ENCODE measurements at regions not wholly inside any gene's neighbourhood (a gene's known extent, or its start where the extent isn't known, plus 50 kb on each side); places are given as distances from the start of the nearest gene placed in this dataset.

- Histone ChIP-seq H3K36me3 (replicated peaks in 1 of 2; ENCODE audit: control insufficient read depth in 1 of 2, insufficient read depth in 2 of 2, low read length in 2 of 2) (no peaks in the 10 kb centered on the region), H3K27me3 (ENCODE audit: control insufficient read depth in 2 of 2, insufficient read depth in 2 of 2, low read length in 2 of 2) (no peaks in the 10 kb centered on the region), H2AFZ (ENCODE audit: insufficient read depth, low read depth, low read length, poor library complexity, severe bottlenecking) (no peak overlapping the region), H3K27ac (ENCODE audit: low read depth in 1 of 2, low read length in 2 of 2) (no peak overlapping the region), H4K20me1 (ENCODE audit: insufficient read depth, low read length) (no peaks in the 10 kb centered on the region), H3K9ac (ENCODE audit: insufficient read depth, low read length, poor library complexity, severe bottlenecking) (no peak overlapping the region), H3K79me2 (ENCODE audit: insufficient read depth, low read length) (no peaks in the 10 kb centered on the region), H3K4me2 (replicated peaks; ENCODE audit: extremely low read depth, low read length, poor library complexity, severe bottlenecking) (no peak overlapping the region), H3K4me3 (replicated peaks in 1 of 3; ENCODE audit: low read depth in 2 of 3, low read length in 3 of 3) (no peak overlapping the region), H3K4me1 (ENCODE audit: control insufficient read depth in 1 of 2, insufficient read depth in 2 of 2, low read length in 2 of 2) (no peaks in the 10 kb centered on the region), H3K9me3 (replicated peaks in 1 of 2; ENCODE audit: control insufficient read depth in 1 of 2, insufficient read depth in 1 of 2, low read length in 2 of 2) (peaks cover 0 to 7% of the 10 kb centered on the region in 2 donors)
- peaks cover 2 to 8% (median 3%) of the 10 kb centered on the region in 7 donors for H3K9me3 Mint-ChIP-seq
- H3K4me3 Mint-ChIP-seq: no peak overlapping the region
- H3K36me3 Mint-ChIP-seq: no peaks in the 10 kb centered on the region
- H3K27ac Mint-ChIP-seq: no peak overlapping the region
- no peaks in the 10 kb centered on the region for H3K4me1 Mint-ChIP-seq
- no peak for DNase-seq
- no peak for TF ChIP-seq CTCF (IDR thresholded peaks at IDR 0.05)
- H3K27me3 Mint-ChIP-seq (ENCODE audit: low read depth in 3 of 3): peaks cover 6 to 11% (median 8%) of the 10 kb centered on the region in 3 donors
- WGBS (ENCODE audit: insufficient coverage): 60% methylated on average over 1 of the region's 4 CpGs
- intact Hi-C loops (cut with micrococcal nuclease): no loop called here
Observed at GRCh38 chr16:9039210-9039609, 52.2 kb upstream of the HAPSTR1 start.

- no peak for DNase-seq
- TF ChIP-seq CTCF (IDR thresholded peaks at IDR 0.05): no peak
- no peak overlapping the region for H3K4me3 Mint-ChIP-seq
- WGBS (ENCODE audit: insufficient coverage): 92% methylated on average over 2 of the region's 12 CpGs
- no peak overlapping the region for H2AFZ ChIP-seq (ENCODE audit: insufficient read depth, low read depth, low read length, poor library complexity, severe bottlenecking)
- no peaks in the 10 kb centered on the region for H3K79me2 ChIP-seq (ENCODE audit: insufficient read depth, low read length)
- intact Hi-C loops (cut with micrococcal nuclease): no loop called here
- H3K9ac ChIP-seq (ENCODE audit: insufficient read depth, low read length, poor library complexity, severe bottlenecking): no peak overlapping the region
- H3K27me3 Mint-ChIP-seq (ENCODE audit: low read depth in 3 of 3): peaks cover 7 to 10% (median 9%) of the 10 kb centered on the region in 3 donors
- H3K27ac Mint-ChIP-seq: peak overlapping the region in 1 of 7 donors; percentile 43
- no peak overlapping the region for H3K27ac ChIP-seq (ENCODE audit: low read depth in 1 of 2, low read length in 2 of 2)
- no peaks in the 10 kb centered on the region for H3K27me3 ChIP-seq (ENCODE audit: control insufficient read depth in 2 of 2, insufficient read depth in 2 of 2, low read length in 2 of 2)
- H3K36me3 Mint-ChIP-seq: no peaks in the 10 kb centered on the region
- no peaks in the 10 kb centered on the region for H3K4me1 ChIP-seq (ENCODE audit: control insufficient read depth in 1 of 2, insufficient read depth in 2 of 2, low read length in 2 of 2)
- no peaks in the 10 kb centered on the region for H3K4me1 Mint-ChIP-seq
- H3K4me3 ChIP-seq (replicated peaks in 1 of 3; ENCODE audit: low read depth in 2 of 3, low read length in 3 of 3): no peak overlapping the region
- H3K9me3 Mint-ChIP-seq: peaks cover 0 to 5% (median 3%) of the 10 kb centered on the region in 7 donors
- no peaks in the 10 kb centered on the region for H3K36me3 ChIP-seq (replicated peaks in 1 of 2; ENCODE audit: control insufficient read depth in 1 of 2, insufficient read depth in 2 of 2, low read length in 2 of 2)
- H4K20me1 ChIP-seq (ENCODE audit: insufficient read depth, low read length): no peaks in the 10 kb centered on the region
- H3K9me3 ChIP-seq (replicated peaks in 1 of 2; ENCODE audit: control insufficient read depth in 1 of 2, insufficient read depth in 1 of 2, low read length in 2 of 2): peaks cover 0 to 7% of the 10 kb centered on the region in 2 donors
- no peak overlapping the region for H3K4me2 ChIP-seq (replicated peaks; ENCODE audit: extremely low read depth, low read length, poor library complexity, severe bottlenecking)
Observed at GRCh38 chr16:9040800-9041412, 50.5 kb upstream of the HAPSTR1 start.
